ENCODE measurements at regions not wholly inside any gene's neighbourhood (a gene's known extent, or its start where the extent isn't known, plus 50 kb on each side); places are given as distances from the start of the nearest gene placed in this dataset.

DNA sequence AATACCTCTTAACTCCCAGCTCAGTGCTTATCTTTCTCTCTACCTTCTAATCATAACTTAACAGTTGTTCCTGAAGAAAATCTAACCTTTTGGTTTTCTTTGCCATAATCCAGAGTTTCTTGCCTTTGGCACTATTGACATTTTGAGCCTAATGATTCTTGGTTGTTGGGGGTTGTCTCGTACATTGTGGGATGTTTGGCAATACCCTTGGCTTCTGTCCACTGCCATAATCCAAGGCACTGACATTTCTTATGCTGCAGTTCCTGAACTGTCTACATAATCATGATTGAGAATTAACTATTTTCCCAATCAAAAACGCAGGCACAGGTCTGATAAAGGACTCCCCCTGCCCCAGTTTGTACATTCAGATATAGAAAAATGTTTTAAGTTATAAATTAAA lies 203.2 kb upstream of the MEX3C start (continued):
- TF ChIP-seq USF2 (CRISPR knock-in tag; IDR thresholded peaks at IDR 0.05) = no peak
- TF ChIP-seq ZNF121 (CRISPR knock-in tag; IDR thresholded peaks at IDR 0.05) = no peak
- no peak for TF ChIP-seq GTF2I (CRISPR knock-in tag; conservative IDR thresholded peaks at IDR 0.05)
- TF ChIP-seq E2F1 (CRISPR knock-in tag; IDR thresholded peaks at IDR 0.05) = no peak

DNA sequence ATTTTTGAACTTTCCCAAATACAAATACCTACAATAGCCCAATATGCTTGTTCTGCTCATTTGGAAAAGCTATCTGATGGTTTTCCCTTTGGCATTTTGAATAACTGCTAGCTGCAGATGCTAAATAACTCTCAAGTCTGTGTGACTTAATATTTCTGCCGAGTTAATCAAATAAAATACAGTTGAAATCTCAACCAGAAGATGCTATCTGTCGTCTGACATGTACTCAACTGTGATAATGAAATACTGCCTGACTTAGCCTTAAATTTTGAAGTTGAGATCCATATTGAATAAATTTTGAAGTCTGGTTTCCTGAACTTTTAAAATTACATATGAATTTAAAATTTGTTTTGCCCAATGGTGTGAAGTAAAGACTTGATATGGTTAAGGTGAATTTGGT lies 204.4 kb upstream of the MEX3C start:
- Mint-ChIP-seq H3K4me1 (peaks cover 70% of the 10 kb centered on the region), H3K9me3 (no peaks in the 10 kb centered on the region), H3K27ac (peak overlapping the region; percentile 68; the same call in 1 of the 2 replicates), H3K4me3 (no peak overlapping the region), H3K36me3 (no peaks in the 10 kb centered on the region), H3K27me3 (ENCODE audit: low read depth) (no peaks in the 10 kb centered on the region; the same call in 1 of the 2 replicates)
- no peak for DNase-seq (ENCODE audit: low spot score)
- ChIA-PET POLR2A (no interaction called here), CTCF (no interaction called here)
- no peak for ATAC-seq
- TF ChIP-seq ZNF671 (CRISPR knock-in tag; IDR thresholded peaks at IDR 0.05) = no peak

GRCh38 chr18:51404620-51405019 lies 207.1 kb upstream of the MEX3C start:
- DNase-seq (ENCODE audit: low spot score) (no peak), ATAC-seq (no peak)
- H3K36me3 Mint-ChIP-seq = peaks cover 9% of the 10 kb centered on the region; the same call in 1 of the 2 replicates
- H3K9me3 Mint-ChIP-seq = peaks cover 7% of the 10 kb centered on the region
- H3K27me3 Mint-ChIP-seq (ENCODE audit: low read depth) = no peaks in the 10 kb centered on the region; the same call in 1 of the 2 replicates
- no peak for TF ChIP-seq ZNF263 (CRISPR knock-in tag; IDR thresholded peaks at IDR 0.05; ENCODE audit: low read depth)
- TF ChIP-seq SMAD4 (CRISPR knock-in tag; IDR thresholded peaks at IDR 0.05) = no peak
- TF ChIP-seq ATF6 (CRISPR knock-in tag; IDR thresholded peaks at IDR 0.05) = no peak
- TF ChIP-seq, protein P1, sequence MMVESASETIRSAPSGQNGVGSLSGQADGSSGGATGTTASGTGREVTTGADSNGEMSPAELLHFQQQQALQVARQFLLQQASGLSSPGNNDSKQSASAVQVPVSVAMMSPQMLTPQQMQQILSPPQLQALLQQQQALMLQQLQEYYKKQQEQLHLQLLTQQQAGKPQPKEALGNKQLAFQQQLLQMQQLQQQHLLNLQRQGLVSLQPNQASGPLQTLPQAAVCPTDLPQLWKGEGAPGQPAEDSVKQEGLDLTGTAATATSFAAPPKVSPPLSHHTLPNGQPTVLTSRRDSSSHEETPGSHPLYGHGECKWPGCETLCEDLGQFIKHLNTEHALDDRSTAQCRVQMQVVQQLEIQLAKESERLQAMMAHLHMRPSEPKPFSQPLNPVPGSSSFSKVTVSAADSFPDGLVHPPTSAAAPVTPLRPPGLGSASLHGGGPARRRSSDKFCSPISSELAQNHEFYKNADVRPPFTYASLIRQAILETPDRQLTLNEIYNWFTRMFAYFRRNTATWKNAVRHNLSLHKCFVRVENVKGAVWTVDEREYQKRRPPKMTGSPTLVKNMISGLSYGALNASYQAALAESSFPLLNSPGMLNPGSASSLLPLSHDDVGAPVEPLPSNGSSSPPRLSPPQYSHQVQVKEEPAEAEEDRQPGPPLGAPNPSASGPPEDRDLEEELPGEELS (CRISPR knock-in tag; IDR thresholded peaks at IDR 0.05) = no peak
- TF ChIP-seq CBFB (CRISPR knock-in tag; IDR thresholded peaks at IDR 0.05; ENCODE audit: low read depth) = no peak
- no peak for TF ChIP-seq SOX15 (CRISPR knock-in tag; IDR thresholded peaks at IDR 0.05)
- TF ChIP-seq, protein P2, sequence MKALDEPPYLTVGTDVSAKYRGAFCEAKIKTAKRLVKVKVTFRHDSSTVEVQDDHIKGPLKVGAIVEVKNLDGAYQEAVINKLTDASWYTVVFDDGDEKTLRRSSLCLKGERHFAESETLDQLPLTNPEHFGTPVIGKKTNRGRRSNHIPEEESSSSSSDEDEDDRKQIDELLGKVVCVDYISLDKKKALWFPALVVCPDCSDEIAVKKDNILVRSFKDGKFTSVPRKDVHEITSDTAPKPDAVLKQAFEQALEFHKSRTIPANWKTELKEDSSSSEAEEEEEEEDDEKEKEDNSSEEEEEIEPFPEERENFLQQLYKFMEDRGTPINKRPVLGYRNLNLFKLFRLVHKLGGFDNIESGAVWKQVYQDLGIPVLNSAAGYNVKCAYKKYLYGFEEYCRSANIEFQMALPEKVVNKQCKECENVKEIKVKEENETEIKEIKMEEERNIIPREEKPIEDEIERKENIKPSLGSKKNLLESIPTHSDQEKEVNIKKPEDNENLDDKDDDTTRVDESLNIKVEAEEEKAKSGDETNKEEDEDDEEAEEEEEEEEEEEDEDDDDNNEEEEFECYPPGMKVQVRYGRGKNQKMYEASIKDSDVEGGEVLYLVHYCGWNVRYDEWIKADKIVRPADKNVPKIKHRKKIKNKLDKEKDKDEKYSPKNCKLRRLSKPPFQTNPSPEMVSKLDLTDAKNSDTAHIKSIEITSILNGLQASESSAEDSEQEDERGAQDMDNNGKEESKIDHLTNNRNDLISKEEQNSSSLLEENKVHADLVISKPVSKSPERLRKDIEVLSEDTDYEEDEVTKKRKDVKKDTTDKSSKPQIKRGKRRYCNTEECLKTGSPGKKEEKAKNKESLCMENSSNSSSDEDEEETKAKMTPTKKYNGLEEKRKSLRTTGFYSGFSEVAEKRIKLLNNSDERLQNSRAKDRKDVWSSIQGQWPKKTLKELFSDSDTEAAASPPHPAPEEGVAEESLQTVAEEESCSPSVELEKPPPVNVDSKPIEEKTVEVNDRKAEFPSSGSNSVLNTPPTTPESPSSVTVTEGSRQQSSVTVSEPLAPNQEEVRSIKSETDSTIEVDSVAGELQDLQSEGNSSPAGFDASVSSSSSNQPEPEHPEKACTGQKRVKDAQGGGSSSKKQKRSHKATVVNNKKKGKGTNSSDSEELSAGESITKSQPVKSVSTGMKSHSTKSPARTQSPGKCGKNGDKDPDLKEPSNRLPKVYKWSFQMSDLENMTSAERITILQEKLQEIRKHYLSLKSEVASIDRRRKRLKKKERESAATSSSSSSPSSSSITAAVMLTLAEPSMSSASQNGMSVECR (CRISPR knock-in tag; IDR thresholded peaks at IDR 0.05; ENCODE audit: borderline replicate concordance) = no peak
- TF ChIP-seq IRF2 (CRISPR knock-in tag; IDR thresholded peaks at IDR 0.05; ENCODE audit: borderline replicate concordance, low read depth) = no peak
- no peak for TF ChIP-seq USF2 (CRISPR knock-in tag; IDR thresholded peaks at IDR 0.05)
- no peak for TF ChIP-seq KAT7 (CRISPR knock-in tag; IDR thresholded peaks at IDR 0.05; ENCODE audit: borderline replicate concordance)
- no peak for TF ChIP-seq FOXJ3 (CRISPR knock-in tag; IDR thresholded peaks at IDR 0.05; ENCODE audit: borderline replicate concordance)
- TF ChIP-seq, protein P3, sequence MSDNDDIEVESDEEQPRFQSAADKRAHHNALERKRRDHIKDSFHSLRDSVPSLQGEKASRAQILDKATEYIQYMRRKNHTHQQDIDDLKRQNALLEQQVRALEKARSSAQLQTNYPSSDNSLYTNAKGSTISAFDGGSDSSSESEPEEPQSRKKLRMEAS (CRISPR knock-in tag; IDR thresholded peaks at IDR 0.05) = no peak
- TF ChIP-seq FOXK1 (CRISPR knock-in tag; IDR thresholded peaks at IDR 0.05) = no peak
- CTCF ChIA-PET = interaction anchor here (1.2 kb wide), 1 partner anchor 21 kb away, joined by 3 read pairs; no protein-coding TSS in a partner anchor
- H3K27ac Mint-ChIP-seq = no peak overlapping the region
- H3K4me1 Mint-ChIP-seq = peaks cover 59% of the 10 kb centered on the region
- H3K4me3 Mint-ChIP-seq = no peak overlapping the region
- POLR2A ChIA-PET = no interaction called here
